HG02885 (cell line): ENCODE measurements at regions not wholly inside any gene's neighbourhood (a gene's known extent, or its start where the extent isn't known, plus 50 kb on each side); places are given as distances from the start of the nearest gene placed in this dataset.

Experiments
- ATAC-seq: cut with Tn5 transposase; IDR thresholded peaks from one replicate; pipeline ENCODE4 v1.9.1; 2021; ENCODE audit warnings: mild to moderate bottlenecking; ENCODE audit not compliant: unreplicated experiment, poor library complexity

DNA sequence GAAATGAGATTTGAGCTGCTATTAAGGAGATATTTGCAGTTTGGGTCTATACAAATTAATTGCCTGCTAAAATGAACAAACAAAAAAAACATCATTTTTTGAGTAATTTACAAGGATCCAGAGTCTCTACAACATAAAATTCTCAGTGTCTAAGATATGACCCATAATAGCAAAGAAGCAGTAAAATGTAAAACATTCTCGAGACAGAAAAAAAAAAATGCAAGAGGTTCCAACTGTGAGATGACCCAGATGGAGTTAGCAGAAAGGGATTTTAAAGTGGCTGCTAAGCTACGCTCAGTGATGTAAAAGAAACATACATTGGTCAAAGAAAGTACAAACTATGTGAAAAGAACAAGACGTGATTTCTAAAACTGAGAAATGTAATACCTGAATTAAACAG is 471.0 kb downstream of the SH2D4B start:
- no peak for ATAC-seq

DNA sequence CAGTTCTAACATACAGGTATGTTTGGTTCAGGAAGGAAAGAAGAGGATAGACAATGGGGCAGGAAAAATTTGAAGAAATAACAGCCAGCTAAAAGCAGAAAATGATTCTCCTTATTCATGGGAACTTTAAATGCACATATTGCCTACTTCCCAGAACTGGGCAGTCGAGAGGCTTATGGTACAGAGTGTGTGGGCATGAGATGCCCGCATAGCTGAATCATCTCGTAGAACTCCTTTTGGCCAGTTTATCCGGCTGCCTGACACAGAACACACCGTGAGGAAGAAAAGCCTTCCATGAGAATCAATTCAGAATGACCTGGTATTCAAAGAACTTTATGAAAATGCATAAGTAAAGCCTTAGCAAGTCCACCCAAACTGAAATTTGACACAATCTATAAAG is 471.6 kb downstream of the SH2D4B start:
- ATAC-seq, result no peak

DNA sequence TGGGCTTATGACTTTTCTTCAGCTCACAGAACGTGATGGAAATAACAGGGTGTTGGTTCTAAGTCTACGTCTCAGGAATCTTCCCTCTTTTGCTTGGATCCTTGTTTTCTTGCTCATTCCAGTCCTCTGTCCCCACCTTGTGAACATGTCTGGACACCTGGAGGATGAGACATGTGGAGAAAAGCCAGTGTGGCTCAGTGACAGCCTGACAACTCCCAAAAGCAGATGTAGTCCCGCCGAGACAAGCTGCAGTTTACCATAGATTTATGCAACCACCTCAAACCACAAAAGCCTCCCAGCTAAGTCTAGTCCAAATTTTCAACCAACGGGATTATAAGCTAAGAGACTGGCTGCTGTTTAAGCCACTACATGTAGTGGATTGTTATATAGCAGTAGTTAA is 476.1 kb downstream of the SH2D4B start:
- no peak for ATAC-seq

DNA sequence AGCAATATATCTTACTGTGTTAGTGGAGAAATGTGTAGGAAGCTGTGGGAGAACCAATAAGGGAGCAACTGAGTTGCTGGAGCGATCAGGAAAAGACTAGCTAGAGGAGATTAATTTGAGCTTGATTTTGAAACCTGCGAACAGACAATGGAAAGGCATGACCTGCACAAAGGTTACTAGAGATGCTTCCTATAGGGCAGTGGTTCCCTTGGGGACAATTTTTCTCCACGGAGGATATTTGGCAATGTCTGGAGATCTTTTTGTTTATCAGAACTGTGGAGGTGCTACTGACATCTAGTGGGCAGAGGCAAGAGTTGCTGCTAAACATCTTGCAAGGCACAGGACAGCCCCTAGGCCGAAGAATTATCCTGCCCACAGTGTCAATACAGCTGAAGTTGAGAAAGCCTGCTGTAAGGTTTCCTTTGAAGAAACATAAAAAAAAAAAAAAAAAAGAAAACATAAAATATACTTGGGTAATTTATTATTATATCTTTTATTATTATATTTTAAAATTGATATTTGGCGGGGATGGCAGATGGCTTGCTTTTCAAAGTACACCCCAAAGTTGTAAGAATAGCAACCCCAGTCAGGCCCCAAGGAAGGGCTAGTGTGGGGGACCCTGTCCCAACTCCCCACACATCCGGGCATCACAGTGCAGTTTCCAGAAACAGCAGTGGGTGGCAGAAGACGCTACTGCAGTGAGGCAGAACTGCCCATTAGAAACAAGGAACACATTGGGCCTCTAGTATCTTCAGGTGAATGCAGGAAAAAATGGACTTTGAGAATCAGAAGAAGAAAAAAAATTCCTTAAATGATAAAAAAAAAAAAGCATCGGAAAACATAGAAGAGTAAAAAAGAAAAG is 481.6 kb downstream of the SH2D4B start:
- ATAC-seq, result peak; percentile 94

DNA sequence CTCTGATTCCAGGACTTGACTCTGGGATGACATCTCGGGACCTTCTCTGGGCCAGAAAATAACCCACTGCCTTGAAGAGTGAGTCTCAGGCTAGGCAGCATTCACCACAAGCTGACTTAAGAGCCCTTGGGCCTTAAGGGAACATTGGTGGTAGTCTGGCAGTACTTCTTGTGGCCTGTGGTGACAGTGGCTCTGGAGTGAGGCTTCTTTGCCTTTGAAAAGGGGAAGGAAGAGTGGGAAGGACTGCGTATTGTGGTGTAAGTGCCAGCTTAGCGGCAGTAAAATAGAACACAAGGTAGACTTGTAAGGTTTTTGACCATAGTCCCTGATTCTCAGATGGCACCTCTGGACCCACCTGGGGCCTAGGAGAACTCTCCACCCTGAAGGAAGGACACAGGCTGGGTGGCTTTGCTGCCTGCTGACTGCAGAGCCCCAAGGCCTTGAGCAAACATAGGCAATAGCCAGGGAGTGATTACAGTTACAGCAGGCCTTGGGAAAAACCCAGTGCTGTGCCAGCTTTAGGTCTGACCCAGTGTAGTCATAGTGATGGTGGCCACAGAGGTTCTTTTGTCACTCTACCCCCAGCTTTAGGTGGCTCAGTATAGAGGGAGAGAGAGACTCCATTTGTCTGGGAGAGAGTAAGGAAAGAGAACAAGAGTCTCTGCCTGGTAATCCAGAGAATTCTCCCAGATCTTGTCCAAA is 483.9 kb downstream of the SH2D4B start:
- no peak for ATAC-seq

DNA sequence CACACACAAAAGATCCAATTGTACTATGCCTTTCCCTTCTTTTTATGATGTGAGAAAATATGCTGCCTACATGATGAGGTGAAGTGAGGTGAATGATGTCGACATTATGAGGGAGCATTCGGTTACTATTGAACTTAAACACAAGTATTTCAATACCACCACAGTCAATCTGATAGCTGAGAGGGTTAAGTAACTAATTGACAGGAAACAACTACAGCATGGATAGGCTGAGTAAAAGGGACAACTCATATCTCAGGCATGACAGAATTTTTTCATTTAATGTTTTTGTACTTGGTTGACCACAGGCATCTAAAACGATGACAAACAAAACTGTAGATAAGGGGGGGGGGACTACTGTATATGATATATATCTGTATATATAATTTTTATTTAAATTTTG is 488.9 kb downstream of the SH2D4B start:
- ATAC-seq, result no peak

DNA sequence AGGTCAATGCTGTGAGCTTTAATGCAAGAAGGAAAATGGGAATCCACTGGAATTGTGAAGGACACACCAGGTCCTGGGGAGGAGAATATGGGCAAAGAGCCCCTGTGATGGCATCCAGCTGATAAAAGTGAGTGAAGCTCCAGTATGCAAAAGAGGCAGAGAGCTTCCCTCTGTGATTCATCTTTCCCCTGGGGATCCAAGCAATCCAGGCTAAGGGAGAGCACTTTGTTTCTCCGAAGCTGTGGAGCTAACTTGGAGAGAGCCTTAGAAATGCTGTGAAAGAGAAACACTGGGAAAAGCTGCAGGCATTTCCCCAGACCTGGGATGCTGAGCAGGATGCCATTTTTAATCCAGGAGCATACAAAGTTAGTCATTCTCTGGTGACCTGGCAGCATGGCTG is 489.5 kb downstream of the SH2D4B start:
- no peak for ATAC-seq

DNA sequence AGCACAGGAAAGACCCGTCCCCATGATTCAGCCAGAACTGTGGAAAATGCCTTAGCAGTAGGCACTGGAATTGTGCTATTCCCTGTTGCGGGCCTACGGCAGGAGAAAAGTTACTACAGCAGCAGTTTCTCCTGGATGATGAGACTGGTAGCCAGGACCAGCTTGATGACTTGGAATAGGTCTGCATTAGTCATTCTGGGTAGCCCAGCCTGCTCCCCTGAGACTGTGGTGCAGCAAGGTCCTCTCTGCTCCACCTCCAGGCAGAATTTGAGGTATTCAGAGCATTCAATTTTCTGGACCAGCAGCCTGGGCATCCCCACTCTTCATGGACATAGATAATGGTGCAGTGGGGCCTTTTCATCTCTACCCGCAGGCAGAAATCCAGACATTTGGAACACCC is 490.0 kb downstream of the SH2D4B start:
- no peak for ATAC-seq

DNA sequence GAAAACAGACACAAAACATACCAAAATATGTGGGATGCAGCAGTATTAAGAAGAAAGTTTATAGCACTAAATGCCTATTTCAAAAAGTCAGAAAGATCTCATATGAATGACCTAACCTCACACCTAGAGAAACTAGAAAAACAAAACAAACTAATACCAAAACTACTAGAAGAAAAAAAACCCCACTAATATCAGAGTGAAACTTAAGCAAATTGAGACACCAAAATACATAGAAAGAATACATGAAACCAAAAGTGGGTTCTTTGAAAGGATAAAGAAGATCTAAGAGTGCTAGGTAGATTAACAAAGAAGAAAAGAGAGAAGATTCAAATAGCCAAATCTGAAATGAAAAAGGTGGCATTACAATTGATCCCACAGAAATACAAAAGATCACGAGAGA is 494.1 kb downstream of the SH2D4B start:
- ATAC-seq, result peak; percentile 68

DNA sequence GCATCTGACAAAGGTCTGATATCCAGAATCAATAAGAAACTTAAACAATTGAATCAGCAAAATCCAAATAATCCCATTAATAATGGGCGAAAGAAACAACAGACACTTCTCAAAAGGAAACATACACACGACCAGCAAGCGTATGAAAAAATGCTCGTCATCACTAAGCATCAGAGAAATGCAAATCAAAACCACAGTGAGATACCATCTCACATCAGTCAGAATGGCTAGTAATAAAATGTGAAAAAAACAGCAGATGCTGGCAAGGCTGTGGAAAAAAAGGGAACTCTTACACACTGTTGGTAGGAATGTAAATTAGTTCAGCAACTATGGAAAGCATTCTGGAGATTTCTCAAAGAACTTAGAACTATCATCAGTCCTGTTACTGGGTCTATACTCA is 496.7 kb downstream of the SH2D4B start:
- ATAC-seq, result no peak

DNA sequence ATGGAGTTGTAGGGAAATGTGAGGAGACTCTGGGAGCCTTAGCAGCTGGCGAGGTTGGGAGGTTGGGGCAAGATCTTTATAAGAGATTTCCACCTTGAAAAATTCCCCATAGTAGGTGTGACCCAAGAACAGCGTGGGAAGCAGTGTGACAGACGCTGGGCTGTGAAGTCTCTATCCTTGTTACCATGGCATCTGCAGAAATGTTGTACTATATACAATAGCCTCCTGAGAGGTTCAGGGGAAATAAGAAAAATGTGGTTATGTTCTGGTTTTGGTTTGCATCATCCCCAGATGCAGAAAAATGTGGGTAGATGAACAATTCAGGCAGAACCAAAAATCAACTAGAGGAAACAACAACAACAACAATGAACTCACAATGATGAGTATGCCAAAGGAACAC is 498.6 kb downstream of the SH2D4B start:
- ATAC-seq, result peak; percentile 85

DNA sequence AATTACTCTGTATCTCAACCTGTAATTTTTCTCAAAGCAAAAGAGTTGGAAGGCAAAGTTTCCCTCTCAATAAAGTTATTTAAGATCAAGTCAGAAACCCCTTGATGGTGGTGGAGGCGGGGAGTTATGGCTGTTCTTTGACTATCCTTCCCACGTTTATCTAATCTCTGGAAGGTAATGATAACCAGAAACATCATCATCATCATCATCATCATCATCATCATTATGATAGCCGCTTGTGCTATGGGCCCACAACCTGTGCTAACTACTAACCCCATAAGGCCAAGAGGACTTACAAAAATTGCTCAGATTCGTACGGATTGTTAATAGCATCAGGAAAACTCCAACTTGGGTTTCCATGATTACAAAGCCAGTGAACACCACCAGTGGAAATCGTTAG is 502.3 kb downstream of the SH2D4B start:
- ATAC-seq, result no peak

DNA sequence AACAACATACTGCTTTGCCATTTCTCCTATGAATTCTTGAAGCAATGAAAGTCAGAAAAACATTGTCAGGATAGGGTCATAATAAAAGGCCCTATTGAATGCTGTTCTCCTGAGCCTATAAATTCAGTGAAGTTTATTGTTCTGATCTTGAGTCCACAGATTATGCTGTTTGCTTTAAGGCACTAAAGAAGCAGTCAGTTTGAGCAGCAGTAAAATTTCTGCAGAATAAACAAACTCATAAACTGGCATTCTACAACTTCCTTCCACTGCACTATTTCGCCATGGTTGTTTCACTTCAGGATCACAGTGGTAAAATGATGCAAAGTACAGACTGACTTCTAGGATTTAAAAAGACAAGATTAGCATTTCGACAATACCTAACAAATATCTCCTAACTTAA is 503.2 kb downstream of the SH2D4B start:
- ATAC-seq, result no peak

DNA sequence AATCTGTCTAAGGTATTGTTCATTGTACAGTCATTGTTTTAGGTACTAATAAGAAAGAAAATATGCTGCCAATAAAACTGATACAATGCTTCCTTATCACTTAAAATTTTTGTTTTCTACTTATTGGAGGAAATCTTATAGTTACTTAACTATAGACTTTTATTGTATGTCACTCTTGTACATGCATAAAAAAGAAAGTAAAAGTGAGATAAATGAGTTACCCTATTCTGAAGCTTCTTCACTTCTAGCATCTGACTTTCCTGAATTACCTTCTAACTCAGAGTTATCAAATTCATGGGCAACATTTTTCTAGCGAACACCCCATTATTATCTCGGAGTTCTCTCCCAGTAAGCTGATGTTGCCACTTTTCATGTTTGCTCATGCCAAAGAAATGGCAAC is 504.9 kb downstream of the SH2D4B start:
- no peak for ATAC-seq

DNA sequence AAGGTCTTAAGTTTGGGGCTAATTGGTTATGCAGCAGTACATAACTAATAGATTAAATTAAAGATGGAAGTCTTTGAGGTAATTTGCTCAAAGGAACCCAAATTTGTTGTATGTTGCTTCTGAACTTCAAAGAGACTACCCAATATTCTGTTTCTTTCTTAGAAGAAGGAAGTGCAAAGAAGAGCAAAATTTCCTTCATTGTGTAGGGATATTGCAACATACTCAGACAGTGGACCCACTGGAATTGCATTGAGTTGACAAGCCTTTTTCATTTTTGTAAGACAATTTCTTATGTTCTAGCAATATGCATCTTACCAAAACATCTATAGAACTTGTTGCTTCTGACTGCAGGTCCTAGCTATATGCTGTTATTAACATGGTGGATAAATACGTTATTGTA is 527.8 kb downstream of the SH2D4B start:
- no peak for ATAC-seq

DNA sequence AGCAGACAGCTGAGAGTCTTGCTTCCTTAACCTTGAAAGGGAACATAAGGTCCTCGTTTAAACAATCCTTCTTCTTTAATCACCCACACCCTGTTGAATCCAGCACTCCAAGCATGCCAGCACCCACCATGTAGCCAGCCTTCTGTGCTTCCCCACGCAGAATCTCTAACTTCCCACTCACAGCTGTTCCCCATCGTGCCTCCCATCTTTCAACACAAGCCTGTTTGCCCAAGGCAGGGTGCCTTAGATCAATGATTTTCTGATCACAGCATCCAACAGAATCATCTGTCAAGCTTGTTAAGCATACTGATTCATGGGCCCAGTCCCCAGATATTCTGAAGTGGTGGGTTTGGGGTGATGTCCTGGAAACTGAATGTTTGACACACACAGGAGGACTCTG is 530.8 kb downstream of the SH2D4B start:
- ATAC-seq, result no peak

DNA sequence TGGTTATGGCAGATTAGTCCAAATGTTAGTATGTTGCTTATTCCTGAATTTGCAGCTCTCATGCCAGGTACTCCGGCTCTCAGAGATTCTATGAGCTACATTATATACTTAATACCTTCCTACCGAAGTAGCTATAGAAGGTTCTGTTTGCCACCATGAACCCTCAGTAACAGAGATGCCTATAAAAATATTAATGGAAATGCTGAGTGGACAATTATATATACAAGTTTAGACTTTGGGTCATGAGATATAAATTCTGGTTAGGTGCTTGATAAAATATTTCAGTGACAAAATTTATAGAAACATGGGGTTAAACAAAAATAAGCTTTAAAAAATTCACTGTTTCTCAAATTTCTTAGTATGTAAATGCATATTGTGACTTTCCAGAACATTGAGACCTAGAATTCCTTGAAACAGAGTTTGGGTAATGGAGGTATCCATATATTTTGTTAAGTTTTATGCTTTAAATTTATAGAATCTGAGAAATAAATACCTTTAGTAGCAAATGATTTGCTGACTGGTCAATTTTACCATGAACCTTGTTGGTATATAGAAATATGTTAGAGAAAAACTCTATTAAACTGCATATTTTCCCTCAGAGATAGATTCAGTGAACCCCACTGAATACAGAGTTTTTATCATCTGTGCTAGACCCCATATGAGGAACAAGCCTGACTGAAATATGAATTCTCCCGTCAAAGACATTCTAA is 533.5 kb downstream of the SH2D4B start:
- no peak for ATAC-seq

DNA sequence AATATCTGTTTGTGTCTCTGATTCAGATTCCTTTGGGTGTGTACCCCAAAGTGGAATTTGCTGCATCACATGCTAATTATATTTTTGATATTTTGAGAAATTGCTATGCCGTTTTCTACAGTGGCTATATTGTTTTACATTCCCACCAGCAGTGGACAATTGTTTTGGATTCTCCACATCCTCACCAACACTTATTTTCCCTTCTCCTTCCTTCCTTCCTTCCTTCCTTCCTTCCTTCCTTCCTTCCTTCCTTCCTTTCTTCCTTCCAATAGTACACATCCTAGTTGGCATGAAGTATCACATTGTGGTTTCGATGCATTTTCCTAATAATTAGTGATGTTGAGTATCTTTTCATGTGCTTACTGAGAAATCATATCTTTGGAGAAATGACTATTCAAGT is 535.5 kb downstream of the SH2D4B start:
- no peak for ATAC-seq

DNA sequence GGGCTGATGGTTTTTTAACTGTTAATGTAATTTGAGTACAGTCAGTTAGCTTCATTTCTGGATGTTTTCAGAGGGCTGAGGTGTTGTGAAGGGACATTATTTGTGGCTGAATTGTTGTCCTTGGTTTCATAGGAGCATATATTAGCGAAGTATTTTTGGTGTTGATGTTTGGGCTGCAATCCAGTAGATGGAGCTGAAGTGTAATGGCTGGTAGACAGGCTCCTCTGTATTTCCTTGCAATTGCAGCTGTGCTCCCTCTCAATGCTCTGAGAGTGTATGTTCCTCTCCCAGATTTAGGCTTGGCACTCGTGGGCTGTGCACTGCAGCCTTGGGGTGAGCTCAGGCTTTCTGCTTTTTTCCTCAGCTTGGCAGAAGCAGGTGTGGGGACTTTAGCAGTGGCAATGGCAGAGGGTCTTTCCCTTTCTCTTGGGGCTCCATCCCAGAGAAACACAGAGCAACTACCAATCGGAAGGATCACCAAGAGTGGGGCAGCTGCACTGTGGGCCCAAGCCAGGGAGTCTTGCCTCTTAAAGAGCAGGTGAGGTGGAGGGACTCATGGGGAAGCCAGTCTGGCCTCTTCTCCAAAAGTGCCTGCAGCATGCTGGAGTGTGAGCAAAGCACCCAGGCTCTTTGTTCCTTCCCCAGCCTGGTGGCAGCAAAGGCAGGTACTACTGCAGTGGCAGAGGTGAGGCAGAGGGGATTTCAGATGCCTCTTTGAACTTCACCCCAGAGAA is 544.4 kb downstream of the SH2D4B start:
- peak; percentile 86 for ATAC-seq

DNA sequence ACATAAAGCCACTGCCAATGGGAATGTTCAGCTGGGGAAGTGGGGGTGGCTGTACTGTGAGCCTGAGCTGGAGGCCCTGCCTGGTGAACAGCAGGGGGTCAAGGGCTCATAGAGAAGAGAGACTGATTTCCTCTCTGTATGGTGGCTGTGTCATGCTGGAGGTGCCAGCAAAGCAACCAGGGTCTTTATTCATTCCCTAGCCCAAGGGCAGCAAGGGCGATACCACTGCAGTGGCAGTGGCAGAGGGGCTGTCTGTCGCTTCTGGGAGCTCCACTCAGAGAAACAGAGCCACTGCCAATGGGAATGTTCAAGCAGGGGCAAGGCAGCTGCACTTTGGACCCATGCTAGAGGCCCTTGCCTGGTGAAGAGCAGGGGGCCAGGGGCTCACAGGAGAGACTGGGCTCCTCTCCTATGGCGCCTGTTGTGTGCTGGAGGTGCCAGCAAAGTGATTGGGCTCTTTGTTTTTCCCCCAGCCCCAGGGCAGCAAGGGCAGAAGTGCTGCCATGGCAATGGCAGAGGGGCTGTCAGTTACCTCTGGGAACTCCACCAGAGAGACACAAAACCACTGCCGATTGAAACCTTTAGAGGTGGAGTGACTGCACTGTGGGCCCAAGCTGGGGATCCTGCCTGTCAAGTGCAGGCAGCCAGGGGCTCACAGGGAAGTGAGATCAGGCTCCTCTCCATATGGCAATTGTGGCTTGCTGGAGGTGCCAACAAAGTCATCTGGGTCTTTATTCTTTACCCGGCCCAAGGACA is 545.1 kb downstream of the SH2D4B start:
- peak; percentile 24 for ATAC-seq
